Tibial nerve (tissue), 4 donors: ENCODE measurements at regions not wholly inside any gene's neighbourhood (a gene's known extent, or its start where the extent isn't known, plus 50 kb on each side); places are given as distances from the start of the nearest gene placed in this dataset.

Source experiments
- DNase-seq, 2 donors: peaks; one replicate each; pipeline ENCODE4 v3.0.0-alpha.2; 2019; ENCODE audit warnings: low spot score in 2 of 2
- H3K27ac ChIP-seq, 4 donors: fragments of 200-600 bp; sonication (generic) in 3 of 4; one replicate each; pipeline ENCODE4 v1.5.1; 2017 to 2019; ENCODE audit warnings: mild to moderate bottlenecking in 1 of 4
- H3K27me3 ChIP-seq, 2 donors: fragments of 200-600 bp; sonication (generic) in 1 of 2; one replicate each; pipeline versions ENCODE4 v1.5.1 to v1.6.0; 2017 to 2019
- H3K36me3 ChIP-seq, 3 donors: fragments of 200-600 bp; sonication (generic); one replicate each; pipeline ENCODE4 v1.5.1; 2018 to 2019
- H3K4me1 ChIP-seq, 4 donors: fragments of 200-600 bp; sonication (generic) in 3 of 4; one replicate each; pipeline ENCODE4 v1.5.1; 2017 to 2019
- H3K4me3 ChIP-seq, 4 donors: fragments of 200-600 bp; sonication (generic) in 3 of 4; one replicate each; pipeline ENCODE4 v1.5.1; 2017 to 2019; ENCODE audit warnings: mild to moderate bottlenecking in 1 of 4, moderate library complexity in 1 of 4
- H3K9me3 ChIP-seq, 4 donors: fragments of 200-600 bp; sonication (generic) in 3 of 4; one replicate each; pipeline ENCODE4 v1.5.1; 2017 to 2019
- EP300 ChIP-seq, 2 donors: sonication (generic); formaldehyde crosslinking; IDR thresholded peaks; one replicate each; pipeline ENCODE4 v1.6.1; 2017; ENCODE audit warnings: antibody characterized with exemption in 2 of 2, mild to moderate bottlenecking in 1 of 2
- POLR2A ChIP-seq, 2 donors: fragments of 450-650 bp; IDR thresholded peaks; one replicate each; pipeline ENCODE4 v1.6.1; 2017; ENCODE audit warnings: antibody characterized with exemption in 2 of 2, mild to moderate bottlenecking in 2 of 2, moderate library complexity in 2 of 2
- WGBS, 2 donors: methylation state at CpG; one replicate each; pipeline ENCODE4 v1.1.5; 2018; 5-methylcytosine and 5-hydroxymethylcytosine counted together
- TF ChIP-seq, protein P1 (sequence below), 5 experiments: fragments of 200-600 bp in 3 of 5; fragments of 450-650 bp in 2 of 5; sonication (generic) in 3 of 5; IDR thresholded peaks; one replicate each; pipeline ENCODE4 v1.5.1; 2016 to 2019; ENCODE audit warnings: antibody characterized with exemption in 5 of 5, mild to moderate bottlenecking in 3 of 5, moderate library complexity in 2 of 5

DNA sequence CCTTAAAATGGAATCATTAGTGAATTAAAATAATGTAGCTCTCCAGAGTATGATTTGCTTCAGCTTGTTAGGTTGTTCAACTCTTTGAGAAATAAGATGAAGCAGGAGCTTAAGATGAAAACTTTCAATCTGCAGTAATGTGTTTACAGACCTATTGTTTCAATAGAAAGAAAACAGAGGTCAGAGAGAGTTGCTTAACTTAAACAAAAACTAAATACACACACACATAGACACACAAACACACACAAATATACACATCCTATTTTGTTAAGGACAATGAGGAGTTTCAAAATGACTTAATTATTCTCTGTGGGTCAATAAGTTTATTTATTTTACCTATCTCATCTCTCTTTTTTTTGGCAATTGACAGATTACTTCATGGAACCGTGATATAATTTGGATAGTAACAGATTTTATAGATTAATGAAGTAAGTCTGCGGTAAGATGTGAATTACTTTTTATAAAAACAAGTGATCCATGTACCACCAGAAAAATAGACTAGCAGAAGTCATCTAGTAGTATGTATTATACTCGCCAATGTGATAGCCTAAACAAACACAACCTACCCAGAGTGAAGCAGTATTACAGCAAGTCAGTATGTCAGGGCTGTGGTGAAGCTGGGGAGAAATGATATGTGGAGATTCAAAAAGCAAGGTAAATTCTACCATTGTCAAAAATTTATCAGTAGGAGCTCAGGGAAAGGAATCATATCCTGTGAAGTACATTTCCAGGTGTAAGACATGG, 76.7 kb upstream of the DCBLD2 start:
- Histone ChIP-seq H3K4me1 (peaks cover 0 to 39% (median 0%) of the 10 kb centered on the region in 4 donors), H3K9me3 (no peaks in the 10 kb centered on the region), H3K27ac (peak overlapping the region in 2 of 4 donors; percentile 24 to 58), H3K27me3 (no peaks in the 10 kb centered on the region), H3K36me3 (no peaks in the 10 kb centered on the region), H3K4me3 (no peak overlapping the region)
- TF ChIP-seq, protein P1, sequence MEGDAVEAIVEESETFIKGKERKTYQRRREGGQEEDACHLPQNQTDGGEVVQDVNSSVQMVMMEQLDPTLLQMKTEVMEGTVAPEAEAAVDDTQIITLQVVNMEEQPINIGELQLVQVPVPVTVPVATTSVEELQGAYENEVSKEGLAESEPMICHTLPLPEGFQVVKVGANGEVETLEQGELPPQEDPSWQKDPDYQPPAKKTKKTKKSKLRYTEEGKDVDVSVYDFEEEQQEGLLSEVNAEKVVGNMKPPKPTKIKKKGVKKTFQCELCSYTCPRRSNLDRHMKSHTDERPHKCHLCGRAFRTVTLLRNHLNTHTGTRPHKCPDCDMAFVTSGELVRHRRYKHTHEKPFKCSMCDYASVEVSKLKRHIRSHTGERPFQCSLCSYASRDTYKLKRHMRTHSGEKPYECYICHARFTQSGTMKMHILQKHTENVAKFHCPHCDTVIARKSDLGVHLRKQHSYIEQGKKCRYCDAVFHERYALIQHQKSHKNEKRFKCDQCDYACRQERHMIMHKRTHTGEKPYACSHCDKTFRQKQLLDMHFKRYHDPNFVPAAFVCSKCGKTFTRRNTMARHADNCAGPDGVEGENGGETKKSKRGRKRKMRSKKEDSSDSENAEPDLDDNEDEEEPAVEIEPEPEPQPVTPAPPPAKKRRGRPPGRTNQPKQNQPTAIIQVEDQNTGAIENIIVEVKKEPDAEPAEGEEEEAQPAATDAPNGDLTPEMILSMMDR (IDR thresholded peaks at IDR 0.05): no peak
- TF ChIP-seq POLR2A (IDR thresholded peaks at IDR 0.05) (no peak), EP300 (IDR thresholded peaks at IDR 0.05) (no peak)
- 65 to 82% methylated on average over 3 of the region's 3 CpGs for WGBS, 2 donors
- DNase-seq: no peak

DNA sequence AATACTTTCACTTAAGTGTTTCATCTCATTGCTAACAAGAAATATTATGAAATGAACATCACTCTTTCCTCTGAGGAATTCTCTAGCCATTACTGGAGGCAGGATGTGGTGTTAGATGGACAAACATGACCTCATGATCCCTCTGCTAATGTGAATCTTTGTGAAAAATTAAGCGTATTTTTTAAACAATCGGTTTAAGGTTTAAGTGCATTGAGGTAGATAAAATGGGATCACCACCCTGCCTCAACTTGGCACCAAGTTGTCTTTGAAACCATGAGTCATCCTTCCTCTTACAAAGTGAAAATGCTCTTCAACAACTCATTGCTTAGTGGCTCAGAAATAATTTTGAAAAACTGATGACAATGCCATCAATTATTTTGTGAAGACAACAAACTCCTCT, 76.0 kb upstream of the DCBLD2 start:
- peaks cover 0 to 32% (median 0%) of the 10 kb centered on the region in 4 donors for H3K4me1 ChIP-seq
- no peaks in the 10 kb centered on the region for H3K36me3 ChIP-seq
- WGBS, 2 donors: 26 to 28% methylated on average over 2 of the region's 2 CpGs
- DNase-seq: no peak
- H3K4me3 ChIP-seq: no peak overlapping the region
- peak overlapping the region in 2 of 4 donors; percentile 24 to 58 for H3K27ac ChIP-seq
- H3K27me3 ChIP-seq: no peaks in the 10 kb centered on the region
- TF ChIP-seq, protein P1 (IDR thresholded peaks at IDR 0.05): no peak
- TF ChIP-seq EP300 (IDR thresholded peaks at IDR 0.05) (peak in 1 of 2 donors; percentile 26), POLR2A (IDR thresholded peaks at IDR 0.05) (no peak)
- H3K9me3 ChIP-seq: no peaks in the 10 kb centered on the region

DNA sequence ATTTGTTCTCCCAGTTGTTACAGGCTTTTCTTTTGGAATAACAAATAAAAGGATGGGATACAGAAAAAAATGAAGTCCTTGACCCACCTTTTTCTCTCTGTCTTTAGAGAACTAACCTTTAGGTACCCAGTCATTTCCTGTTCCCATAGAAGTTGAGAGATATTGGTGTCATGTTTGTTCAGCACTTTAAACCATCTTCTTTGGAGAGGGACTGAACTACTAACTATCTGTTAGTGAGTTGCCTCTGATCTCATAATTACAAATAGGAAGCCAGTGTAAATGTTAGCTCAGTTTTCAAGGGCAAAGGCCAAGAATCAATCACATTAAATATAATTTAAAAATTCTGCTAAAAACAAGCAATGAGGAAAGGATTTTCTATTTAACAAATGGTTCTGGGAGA, 72.9 kb upstream of the DCBLD2 start:
- Histone ChIP-seq H3K36me3 (no peaks in the 10 kb centered on the region), H3K4me3 (no peak overlapping the region), H3K4me1 (peaks cover 0 to 21% (median 0%) of the 10 kb centered on the region in 4 donors), H3K9me3 (no peaks in the 10 kb centered on the region), H3K27me3 (no peaks in the 10 kb centered on the region), H3K27ac (no peak overlapping the region)
- TF ChIP-seq POLR2A (IDR thresholded peaks at IDR 0.05): no peak
- TF ChIP-seq EP300 (IDR thresholded peaks at IDR 0.05): no peak
- TF ChIP-seq, protein P1 (IDR thresholded peaks at IDR 0.05): no peak
- no peak for DNase-seq

DNA sequence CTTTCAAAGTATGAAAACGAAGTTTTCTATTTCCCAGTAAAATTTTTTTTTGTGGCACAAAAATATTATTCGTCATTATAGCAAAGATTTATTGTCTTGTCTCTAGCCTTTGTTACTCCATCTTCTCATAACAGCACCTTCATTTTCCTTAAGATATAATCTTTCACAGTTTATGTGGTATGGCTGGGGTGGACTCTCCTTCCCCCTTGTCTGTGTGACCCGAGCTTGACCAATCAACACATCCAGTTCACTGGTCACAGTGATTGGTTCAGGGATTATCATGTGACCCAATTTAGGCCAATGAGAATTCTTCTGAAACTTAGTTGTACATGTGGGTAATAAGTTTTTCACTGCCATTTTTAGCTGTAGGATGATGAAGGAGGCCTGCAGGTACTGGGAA, 71.2 kb upstream of the DCBLD2 start:
- TF ChIP-seq, protein P1 (IDR thresholded peaks at IDR 0.05): no peak
- TF ChIP-seq POLR2A (IDR thresholded peaks at IDR 0.05) (no peak), EP300 (IDR thresholded peaks at IDR 0.05) (no peak)
- H3K4me3 ChIP-seq: no peak overlapping the region
- no peaks in the 10 kb centered on the region for H3K9me3 ChIP-seq
- no peak overlapping the region for H3K27ac ChIP-seq
- peaks cover 0 to 9% (median 0%) of the 10 kb centered on the region in 4 donors for H3K4me1 ChIP-seq
- no peaks in the 10 kb centered on the region for H3K27me3 ChIP-seq
- no peaks in the 10 kb centered on the region for H3K36me3 ChIP-seq
- WGBS, 2 donors: 73 to 79% methylated on average over 3 of the region's 3 CpGs
- no peak for DNase-seq

DNA sequence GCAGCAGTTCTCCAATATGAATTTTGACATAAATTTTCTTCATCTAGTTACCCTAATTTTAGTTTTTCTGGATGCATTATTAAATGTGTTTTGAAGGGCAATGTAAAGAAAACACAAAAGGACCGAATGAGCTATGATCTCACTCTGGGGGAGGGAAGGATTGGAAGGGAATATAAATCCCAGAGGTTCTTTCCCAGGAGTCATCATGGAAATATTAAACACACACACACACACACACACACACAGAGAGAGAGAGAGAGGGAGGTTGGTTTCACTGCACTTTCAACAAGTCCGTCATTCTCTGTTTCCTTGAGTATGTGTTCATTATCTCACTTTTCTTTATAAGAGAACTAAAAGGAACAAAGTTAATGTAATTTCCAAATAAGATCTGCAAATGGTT, 70.7 kb upstream of the DCBLD2 start:
- DNase-seq: no peak
- Histone ChIP-seq H3K9me3 (no peaks in the 10 kb centered on the region), H3K27ac (no peak overlapping the region), H3K36me3 (no peaks in the 10 kb centered on the region), H3K4me1 (peaks cover 0 to 3% (median 0%) of the 10 kb centered on the region in 4 donors), H3K4me3 (no peak overlapping the region), H3K27me3 (no peaks in the 10 kb centered on the region)
- 18 to 24% methylated on average over 2 of the region's 2 CpGs for WGBS, 2 donors
- TF ChIP-seq EP300 (IDR thresholded peaks at IDR 0.05) (no peak), POLR2A (IDR thresholded peaks at IDR 0.05) (no peak)
- TF ChIP-seq, protein P1 (IDR thresholded peaks at IDR 0.05): no peak
